VCaP (cell line): ENCODE measurements at regions not wholly inside any gene's neighbourhood (a gene's known extent, or its start where the extent isn't known, plus 50 kb on each side); places are given as distances from the start of the nearest gene placed in this dataset.
"Not testable (repeated sequence)": the region's sequence is repeated elsewhere in the genome, so short reads cannot be mapped to it uniquely, and the experiment has no call there.

Source experiments
- H3K27ac ChIP-seq: fragments of 450-650 bp; 2 replicates; pipeline ENCODE4 v1.5.1; 2017
- CTCF ChIP-seq: fragments of 450-650 bp; conservative IDR thresholded peaks from 2 replicates; pipeline ENCODE4 v1.5.1; 2017; ENCODE audit warnings: mild to moderate bottlenecking, moderate library complexity

GRCh38 chr1:95780836-95781235 is 546.8 kb downstream of the RWDD3 start:
- H3K27ac ChIP-seq = no peak overlapping the region
- TF ChIP-seq CTCF = no peak

DNA sequence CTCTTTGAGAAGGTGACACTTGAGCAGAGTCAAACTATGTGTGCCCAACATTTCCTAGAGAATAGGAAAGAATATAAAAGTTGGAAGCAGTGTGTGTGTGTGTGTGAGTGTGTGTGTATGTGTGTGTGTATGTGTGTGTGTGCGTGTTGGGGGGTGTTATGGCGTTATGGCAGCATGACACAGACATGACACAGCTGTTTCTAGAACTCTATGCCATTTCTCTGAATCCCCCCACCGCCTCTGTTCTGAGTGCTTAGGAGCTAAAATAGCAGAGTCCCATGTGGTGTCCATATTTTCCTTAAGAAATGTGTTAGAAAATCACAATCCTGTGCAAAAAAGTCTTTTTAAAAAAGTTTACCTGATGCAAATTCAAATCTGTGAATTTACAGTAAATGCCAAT is 556.1 kb downstream of the RWDD3 start:
- no peak overlapping the region for H3K27ac ChIP-seq
- no peak for TF ChIP-seq CTCF

GRCh38 chr1:95793893-95794292 is 559.9 kb downstream of the RWDD3 start:
- H3K27ac ChIP-seq = no peak overlapping the region

GRCh38 chr1:95797761-95798160 is 563.8 kb downstream of the RWDD3 start:
- H3K27ac ChIP-seq = not testable (repeated sequence)

More at GRCh38 chr1:95793893-95794292, 559.9 kb downstream of the RWDD3 start:
- peak; percentile 79 for TF ChIP-seq CTCF

DNA sequence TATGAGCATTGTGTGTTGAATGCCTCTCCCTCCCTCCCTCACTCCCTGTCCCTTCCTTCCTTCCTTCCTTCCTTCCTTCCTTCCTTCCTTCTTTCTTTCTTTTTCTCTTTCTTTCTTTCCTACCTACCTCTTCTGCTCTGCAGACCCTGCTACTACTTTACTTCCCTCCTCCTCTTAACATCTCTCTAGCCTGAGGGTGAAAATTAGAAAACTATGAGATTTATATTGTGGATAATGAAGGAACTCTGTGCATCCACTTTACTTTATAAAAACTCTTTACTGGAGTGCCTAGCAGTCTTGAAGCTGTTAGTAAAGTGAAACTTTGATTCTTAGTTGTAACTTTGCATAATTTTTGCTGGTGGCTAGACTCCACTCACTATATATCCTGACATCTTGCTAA is 572.2 kb downstream of the RWDD3 start:
- no peak overlapping the region for H3K27ac ChIP-seq
- TF ChIP-seq CTCF = no peak

DNA sequence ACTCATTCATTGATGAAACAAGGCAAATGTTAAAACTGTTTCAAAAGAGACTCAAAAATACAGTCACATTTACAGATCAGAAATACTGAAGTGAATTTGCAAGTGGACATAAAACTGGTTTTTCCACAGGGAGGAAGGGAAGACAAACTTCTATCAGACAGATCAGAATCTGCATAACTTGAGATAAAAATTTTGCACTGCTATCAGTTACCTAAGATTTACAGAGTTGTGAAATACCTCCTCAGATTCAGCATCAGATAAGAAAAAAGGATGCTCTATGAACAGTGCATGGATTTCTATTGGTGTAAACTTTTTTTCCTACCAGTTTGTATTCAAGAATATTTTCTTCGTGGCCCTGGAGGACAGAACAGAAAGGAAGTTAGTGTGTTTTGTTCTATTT is 575.4 kb downstream of the RWDD3 start:
- TF ChIP-seq CTCF = no peak
- H3K27ac ChIP-seq = no peak overlapping the region

DNA sequence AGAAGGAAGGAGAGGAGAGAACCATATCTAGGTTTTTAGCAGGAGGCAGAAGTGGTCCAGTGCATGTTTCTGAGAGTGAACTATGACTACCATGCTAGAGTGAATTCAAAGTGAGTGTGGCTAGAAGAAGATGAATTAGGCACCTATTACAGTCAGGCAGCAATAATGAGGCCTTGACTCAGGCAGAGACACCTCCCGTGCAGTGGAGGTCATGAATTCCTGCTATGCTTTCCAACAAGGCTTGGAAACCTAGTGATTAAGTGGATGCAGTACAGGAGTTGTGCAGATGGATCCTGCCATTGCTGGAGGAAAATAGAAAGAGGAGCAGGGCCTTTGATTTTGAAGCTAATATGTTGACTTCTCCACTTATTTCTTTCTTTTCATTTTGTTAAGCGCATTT is 581.5 kb downstream of the RWDD3 start:
- H3K27ac ChIP-seq = no peak overlapping the region
- TF ChIP-seq CTCF = no peak

GRCh38 chr1:95829556-95829955 is 595.5 kb downstream of the RWDD3 start:
- TF ChIP-seq CTCF = no peak
- H3K27ac ChIP-seq = no peak overlapping the region
